ENCODE measurements at regions not wholly inside any gene's neighbourhood (a gene's known extent, or its start where the extent isn't known, plus 50 kb on each side); places are given as distances from the start of the nearest gene placed in this dataset.

DNA sequence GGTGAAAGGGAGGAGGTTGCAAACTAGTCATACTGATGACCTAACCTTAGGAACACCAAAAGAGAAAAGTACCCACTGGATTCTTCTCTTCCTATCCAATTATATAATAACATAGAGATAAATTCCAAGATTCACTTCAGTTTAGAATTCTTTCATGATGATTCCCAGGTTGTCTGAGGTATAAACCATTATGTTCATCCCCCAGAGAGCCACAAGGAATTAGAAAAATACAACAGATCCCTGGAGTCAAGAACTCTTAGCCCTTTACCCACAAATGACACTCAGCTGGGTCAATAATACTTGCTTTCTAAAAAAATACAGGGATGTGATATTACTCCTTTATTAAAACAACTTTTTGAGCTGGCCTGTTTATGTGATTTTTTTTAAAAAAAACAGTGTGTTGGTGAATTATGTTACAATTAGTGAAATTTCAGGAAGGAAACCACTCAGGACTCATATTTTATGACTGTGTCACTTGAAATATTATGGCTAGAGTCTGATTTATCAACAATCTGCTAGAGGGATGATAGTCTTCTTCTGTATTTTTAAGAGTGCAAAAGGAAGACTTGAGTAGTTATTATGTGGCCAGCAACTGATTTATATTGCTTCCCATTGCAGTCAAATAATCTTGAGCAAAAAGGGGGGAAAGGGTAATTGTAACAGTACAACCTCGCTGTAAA, 338.2 kb downstream of the NFIB start:
- POLR2A ChIA-PET: no interaction called here
- H3K4me3 Mint-ChIP-seq: no peak overlapping the region

DNA sequence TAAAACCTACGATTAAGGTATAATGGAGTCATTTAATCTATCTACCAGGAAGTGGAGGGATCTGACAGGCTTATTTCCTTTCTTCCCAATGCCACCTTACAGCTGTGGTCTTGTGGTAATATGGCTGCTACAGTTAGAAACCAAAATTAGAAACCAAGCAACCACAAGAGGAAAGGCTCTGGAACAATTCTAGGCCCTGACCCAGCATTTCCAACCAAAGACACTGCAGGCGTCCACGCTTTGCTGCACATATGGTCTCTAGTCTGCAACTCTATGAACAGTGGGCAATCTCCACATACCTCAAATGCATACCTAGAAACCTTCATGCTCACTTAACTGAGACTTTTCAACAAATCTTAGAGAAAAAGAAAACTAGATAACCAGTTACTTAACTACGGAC, 339.1 kb downstream of the NFIB start:
- H3K9me3 Mint-ChIP-seq (ENCODE audit: insufficient read depth): no peaks in the 10 kb centered on the region
- H3K27me3 Mint-ChIP-seq (ENCODE audit: low read depth): no peaks in the 10 kb centered on the region
- DNase-seq (no peak), ATAC-seq (no peak)
- CTCF ChIA-PET: no interaction called here
- no peak overlapping the region for H3K27ac Mint-ChIP-seq
- no peak overlapping the region for H3K4me3 Mint-ChIP-seq
- no peaks in the 10 kb centered on the region for H3K4me1 Mint-ChIP-seq (ENCODE audit: low read depth)
- POLR2A ChIA-PET: no interaction called here
- no peaks in the 10 kb centered on the region for H3K36me3 Mint-ChIP-seq (ENCODE audit: low read depth)

More for the DNA sequence above, 338.2 kb downstream of the NFIB start:
- Mint-ChIP-seq H3K27ac (no peak overlapping the region), H3K9me3 (ENCODE audit: insufficient read depth) (no peaks in the 10 kb centered on the region), H3K4me1 (ENCODE audit: low read depth) (no peaks in the 10 kb centered on the region), H3K27me3 (ENCODE audit: low read depth) (no peaks in the 10 kb centered on the region), H3K36me3 (ENCODE audit: low read depth) (no peaks in the 10 kb centered on the region)
- ATAC-seq (no peak), DNase-seq (no peak)
- CTCF ChIA-PET: no interaction called here

GRCh38 chr9:13971966-13972655, 341.8 kb downstream of the NFIB start:
- Mint-ChIP-seq H3K4me1 (ENCODE audit: low read depth) (no peaks in the 10 kb centered on the region), H3K4me3 (no peak overlapping the region), H3K36me3 (ENCODE audit: low read depth) (no peaks in the 10 kb centered on the region), H3K27me3 (ENCODE audit: low read depth) (no peaks in the 10 kb centered on the region), H3K27ac (no peak overlapping the region), H3K9me3 (ENCODE audit: insufficient read depth) (no peaks in the 10 kb centered on the region)
- DNase-seq (no peak), ATAC-seq (no peak)
- POLR2A ChIA-PET: no interaction called here
- CTCF ChIA-PET: interaction anchor here (0.5 kb wide), 1 partner anchor 699 kb away, joined by 3 read pairs; no protein-coding TSS in a partner anchor

DNA sequence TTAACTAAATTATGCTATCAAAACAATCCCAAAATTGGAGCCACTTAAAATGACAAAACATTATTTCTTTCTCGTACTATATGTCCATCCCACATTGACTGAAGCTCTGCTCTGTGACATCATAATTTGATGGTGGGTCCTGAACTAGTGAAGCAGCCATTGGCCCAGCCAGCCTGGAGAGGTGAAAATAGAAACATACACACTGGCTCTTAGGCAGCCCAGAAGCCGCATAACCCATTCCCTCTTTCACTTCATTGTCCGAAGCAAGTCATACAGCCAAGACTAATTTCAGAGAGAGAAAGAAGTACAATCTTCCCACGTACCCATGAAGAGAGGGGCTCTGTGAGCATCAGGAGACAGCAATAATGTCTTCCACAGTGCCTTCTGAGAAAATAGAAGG, 342.5 kb downstream of the NFIB start:
- Mint-ChIP-seq H3K4me1 (ENCODE audit: low read depth) (no peaks in the 10 kb centered on the region), H3K4me3 (no peak overlapping the region), H3K27ac (no peak overlapping the region), H3K27me3 (ENCODE audit: low read depth) (no peaks in the 10 kb centered on the region), H3K9me3 (ENCODE audit: insufficient read depth) (no peaks in the 10 kb centered on the region), H3K36me3 (ENCODE audit: low read depth) (no peaks in the 10 kb centered on the region)
- ChIA-PET CTCF (interaction anchor here (0.5 kb wide), 1 partner anchor 700 kb away, joined by 3 read pairs; no protein-coding TSS in a partner anchor), POLR2A (no interaction called here)
- DNase-seq: no peak
- no peak for ATAC-seq

GRCh38 chr9:13970426-13970825, 343.5 kb downstream of the NFIB start:
- DNase-seq (no peak), ATAC-seq (no peak)
- no peaks in the 10 kb centered on the region for H3K9me3 Mint-ChIP-seq (ENCODE audit: insufficient read depth)
- no peaks in the 10 kb centered on the region for H3K27me3 Mint-ChIP-seq (ENCODE audit: low read depth)
- ChIA-PET POLR2A (no interaction called here), CTCF (no interaction called here)
- no peak overlapping the region for H3K4me3 Mint-ChIP-seq
- no peaks in the 10 kb centered on the region for H3K36me3 Mint-ChIP-seq (ENCODE audit: low read depth)
- peak overlapping the region; percentile 36 for H3K27ac Mint-ChIP-seq
- no peaks in the 10 kb centered on the region for H3K4me1 Mint-ChIP-seq (ENCODE audit: low read depth)

DNA sequence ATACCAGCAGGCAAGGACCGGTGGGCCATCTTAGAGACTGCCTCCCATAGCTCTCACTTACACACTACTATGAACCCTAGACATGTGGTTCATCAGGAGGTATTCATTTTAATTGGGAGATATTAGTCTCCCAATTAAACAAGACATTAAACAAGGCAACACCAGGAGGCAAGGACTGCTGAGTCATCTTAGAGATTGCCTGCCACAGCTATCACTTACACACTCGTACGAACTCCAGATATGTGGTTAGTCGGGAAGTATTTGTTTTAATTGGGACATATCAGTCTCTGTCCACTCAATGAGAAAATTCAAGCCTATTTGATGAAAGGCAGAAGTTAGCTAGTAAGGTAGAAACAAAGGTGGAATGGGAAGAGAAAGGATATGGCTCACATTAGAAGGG, 343.9 kb downstream of the NFIB start:
- ATAC-seq (no peak), DNase-seq (no peak)
- Mint-ChIP-seq H3K36me3 (ENCODE audit: low read depth) (no peaks in the 10 kb centered on the region), H3K4me3 (no peak overlapping the region), H3K27me3 (ENCODE audit: low read depth) (no peaks in the 10 kb centered on the region), H3K4me1 (ENCODE audit: low read depth) (no peaks in the 10 kb centered on the region), H3K9me3 (ENCODE audit: insufficient read depth) (no peaks in the 10 kb centered on the region), H3K27ac (no peak overlapping the region)
- POLR2A ChIA-PET: no interaction called here
- CTCF ChIA-PET: no interaction called here

GRCh38 chr9:13967438-13967837, 346.5 kb downstream of the NFIB start:
- no peak for ATAC-seq
- no peaks in the 10 kb centered on the region for H3K4me1 Mint-ChIP-seq (ENCODE audit: low read depth)
- POLR2A ChIA-PET: no interaction called here

DNA sequence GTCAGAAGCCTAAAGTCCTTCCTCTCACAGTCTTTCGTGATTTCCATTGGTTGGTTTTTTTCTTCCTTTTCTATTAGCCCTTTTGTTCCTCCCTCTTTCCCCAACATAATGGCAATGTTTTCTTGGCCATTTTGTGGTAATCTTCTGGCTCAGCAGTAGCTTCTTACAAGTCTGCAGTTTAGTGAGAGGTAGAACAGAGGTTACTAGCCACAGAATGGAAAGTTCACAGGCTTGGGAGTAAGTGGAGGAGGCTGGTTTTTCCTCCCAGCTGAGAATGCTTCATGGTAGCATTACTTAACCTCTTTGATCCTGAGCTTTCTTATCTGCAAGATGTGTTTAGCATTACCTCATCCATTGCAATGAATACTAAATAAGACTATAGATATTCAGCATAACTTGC, 346.9 kb downstream of the NFIB start:
- ChIA-PET POLR2A (no interaction called here), CTCF (no interaction called here)
- Mint-ChIP-seq H3K4me1 (ENCODE audit: low read depth) (no peaks in the 10 kb centered on the region), H3K27ac (no peak overlapping the region), H3K27me3 (ENCODE audit: low read depth) (no peaks in the 10 kb centered on the region), H3K36me3 (ENCODE audit: low read depth) (no peaks in the 10 kb centered on the region), H3K9me3 (ENCODE audit: insufficient read depth) (no peaks in the 10 kb centered on the region), H3K4me3 (no peak overlapping the region)
- ATAC-seq (no peak), DNase-seq (no peak)

More at GRCh38 chr9:13967438-13967837, 346.5 kb downstream of the NFIB start:
- Mint-ChIP-seq H3K9me3 (ENCODE audit: insufficient read depth) (no peaks in the 10 kb centered on the region), H3K36me3 (ENCODE audit: low read depth) (no peaks in the 10 kb centered on the region), H3K27ac (no peak overlapping the region), H3K4me3 (no peak overlapping the region), H3K27me3 (ENCODE audit: low read depth) (no peaks in the 10 kb centered on the region)
- no peak for DNase-seq
- CTCF ChIA-PET: no interaction called here

- ChIA-PET POLR2A (no interaction called here), CTCF (no interaction called here)
- ATAC-seq (no peak), DNase-seq (no peak)
- no peak overlapping the region for H3K27ac Mint-ChIP-seq
- no peaks in the 10 kb centered on the region for H3K27me3 Mint-ChIP-seq (ENCODE audit: low read depth)
- no peaks in the 10 kb centered on the region for H3K4me1 Mint-ChIP-seq (ENCODE audit: low read depth)
- no peak overlapping the region for H3K4me3 Mint-ChIP-seq
- H3K36me3 Mint-ChIP-seq (ENCODE audit: low read depth): no peaks in the 10 kb centered on the region
- H3K9me3 Mint-ChIP-seq (ENCODE audit: insufficient read depth): no peaks in the 10 kb centered on the region
Observed at GRCh38 chr9:13963005-13963653, 350.8 kb downstream of the NFIB start.

GRCh38 chr9:13962006-13962405, 351.9 kb downstream of the NFIB start:
- ChIA-PET CTCF (no interaction called here), POLR2A (no interaction called here)
- no peaks in the 10 kb centered on the region for H3K36me3 Mint-ChIP-seq (ENCODE audit: low read depth)
- no peak overlapping the region for H3K4me3 Mint-ChIP-seq
- no peaks in the 10 kb centered on the region for H3K9me3 Mint-ChIP-seq (ENCODE audit: insufficient read depth)
- H3K27me3 Mint-ChIP-seq (ENCODE audit: low read depth): no peaks in the 10 kb centered on the region
- H3K27ac Mint-ChIP-seq: no peak overlapping the region
- ATAC-seq (no peak), DNase-seq (no peak)
- H3K4me1 Mint-ChIP-seq (ENCODE audit: low read depth): no peaks in the 10 kb centered on the region

DNA sequence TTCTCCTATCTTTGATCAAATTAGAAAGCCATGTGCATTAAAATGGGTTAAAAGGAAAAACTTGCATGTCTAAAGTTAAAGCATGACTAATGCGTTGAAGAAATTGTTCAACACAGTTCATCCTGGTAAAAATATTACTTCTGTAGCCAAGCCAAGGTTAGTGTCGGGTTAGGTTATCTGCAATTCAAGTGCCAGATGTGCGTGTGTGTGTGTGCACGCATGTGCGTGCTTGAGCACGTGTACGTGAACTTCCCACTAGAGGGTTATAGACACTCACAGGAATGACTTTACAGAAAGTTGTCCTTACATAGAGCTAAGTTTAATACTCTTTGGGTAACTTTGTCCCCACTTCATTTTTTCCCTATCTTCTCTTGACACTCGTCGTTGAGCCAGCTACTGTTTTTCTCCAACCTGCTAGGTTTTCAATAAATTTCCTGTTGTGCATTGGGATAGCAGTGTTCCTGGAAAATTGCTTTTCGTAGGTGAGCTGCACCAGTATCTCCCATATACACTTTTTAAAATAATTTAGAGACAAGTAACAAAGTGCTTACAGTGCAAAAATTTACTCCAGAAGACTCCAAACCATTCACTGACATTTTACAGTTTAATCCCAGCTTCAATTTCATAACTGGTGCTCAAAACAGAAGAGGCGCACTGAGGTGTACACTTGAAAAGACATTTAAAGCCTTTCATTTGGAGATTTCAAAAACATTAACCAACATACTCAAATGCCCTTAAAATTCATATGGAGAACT, 353.8 kb downstream of the NFIB start:
- H3K27ac Mint-ChIP-seq: no peak overlapping the region
- ATAC-seq: no peak
- no peaks in the 10 kb centered on the region for H3K27me3 Mint-ChIP-seq (ENCODE audit: low read depth)
- H3K4me3 Mint-ChIP-seq: no peak overlapping the region
- H3K9me3 Mint-ChIP-seq (ENCODE audit: insufficient read depth): no peaks in the 10 kb centered on the region
- no peaks in the 10 kb centered on the region for H3K36me3 Mint-ChIP-seq (ENCODE audit: low read depth)
- H3K4me1 Mint-ChIP-seq (ENCODE audit: low read depth): no peaks in the 10 kb centered on the region
- ChIA-PET CTCF (no interaction called here), POLR2A (no interaction called here)
- DNase-seq: no peak

- H3K27ac Mint-ChIP-seq: no peak overlapping the region
- DNase-seq: no peak
- ATAC-seq: no peak
- no peak overlapping the region for H3K4me3 Mint-ChIP-seq
- no peaks in the 10 kb centered on the region for H3K4me1 Mint-ChIP-seq (ENCODE audit: low read depth)
- H3K9me3 Mint-ChIP-seq (ENCODE audit: insufficient read depth): no peaks in the 10 kb centered on the region
- no peaks in the 10 kb centered on the region for H3K27me3 Mint-ChIP-seq (ENCODE audit: low read depth)
- CTCF ChIA-PET: no interaction called here
- POLR2A ChIA-PET: no interaction called here
- H3K36me3 Mint-ChIP-seq (ENCODE audit: low read depth): no peaks in the 10 kb centered on the region
Observed at GRCh38 chr9:13958672-13959071, 355.3 kb downstream of the NFIB start.
